Ishikawa (cell line): ENCODE measurements at regions not wholly inside any gene's neighbourhood (a gene's known extent, or its start where the extent isn't known, plus 50 kb on each side); places are given as distances from the start of the nearest gene placed in this dataset.

Source experiments
- CEBPB ChIP-seq: IDR thresholded peaks from 2 replicates; pipeline ENCODE4 v1.6.1; 2012
- CREB1 ChIP-seq: IDR thresholded peaks from 2 replicates; pipeline ENCODE4 v1.6.1; 2012; ENCODE audit warnings: low read depth
- EGR1 ChIP-seq: IDR thresholded peaks from 2 replicates; pipeline ENCODE4 v1.6.1; 2012
- EP300 ChIP-seq: IDR thresholded peaks from 2 replicates; pipeline ENCODE4 v1.6.1; 2012; ENCODE audit warnings: borderline replicate concordance
- FOXM1 ChIP-seq: IDR thresholded peaks from 2 replicates; pipeline ENCODE4 v1.6.1; 2012; ENCODE audit warnings: low read depth, borderline replicate concordance
- MAX ChIP-seq: IDR thresholded peaks from 2 replicates; pipeline ENCODE4 v1.6.1; 2012
- RAD21 ChIP-seq: IDR thresholded peaks from 2 replicates; pipeline ENCODE4 v1.6.1; 2012; ENCODE audit warnings: low read depth
- TAF1 ChIP-seq: IDR thresholded peaks from 2 replicates; pipeline ENCODE4 v1.6.1; 2012; ENCODE audit warnings: low read depth, mild to moderate bottlenecking
- YY1 ChIP-seq: IDR thresholded peaks from 2 replicates; pipeline ENCODE4 v1.6.1; 2012; ENCODE audit warnings: low read depth
- ZBTB7A ChIP-seq: IDR thresholded peaks from 2 replicates; pipeline ENCODE4 v1.6.1; 2012; ENCODE audit warnings: low read depth
- TF ChIP-seq, protein P1 (sequence below): IDR thresholded peaks from 2 replicates; pipeline ENCODE4 v1.6.1; 2012; ENCODE audit warnings: low read depth, mild to moderate bottlenecking
- TF ChIP-seq, protein P2 (sequence below): IDR thresholded peaks from 2 replicates; pipeline ENCODE4 v1.6.1; 2012

- no peak for TF ChIP-seq EP300
- TF ChIP-seq CEBPB, result no peak
- no peak for TF ChIP-seq FOXM1
- TF ChIP-seq, protein P1, sequence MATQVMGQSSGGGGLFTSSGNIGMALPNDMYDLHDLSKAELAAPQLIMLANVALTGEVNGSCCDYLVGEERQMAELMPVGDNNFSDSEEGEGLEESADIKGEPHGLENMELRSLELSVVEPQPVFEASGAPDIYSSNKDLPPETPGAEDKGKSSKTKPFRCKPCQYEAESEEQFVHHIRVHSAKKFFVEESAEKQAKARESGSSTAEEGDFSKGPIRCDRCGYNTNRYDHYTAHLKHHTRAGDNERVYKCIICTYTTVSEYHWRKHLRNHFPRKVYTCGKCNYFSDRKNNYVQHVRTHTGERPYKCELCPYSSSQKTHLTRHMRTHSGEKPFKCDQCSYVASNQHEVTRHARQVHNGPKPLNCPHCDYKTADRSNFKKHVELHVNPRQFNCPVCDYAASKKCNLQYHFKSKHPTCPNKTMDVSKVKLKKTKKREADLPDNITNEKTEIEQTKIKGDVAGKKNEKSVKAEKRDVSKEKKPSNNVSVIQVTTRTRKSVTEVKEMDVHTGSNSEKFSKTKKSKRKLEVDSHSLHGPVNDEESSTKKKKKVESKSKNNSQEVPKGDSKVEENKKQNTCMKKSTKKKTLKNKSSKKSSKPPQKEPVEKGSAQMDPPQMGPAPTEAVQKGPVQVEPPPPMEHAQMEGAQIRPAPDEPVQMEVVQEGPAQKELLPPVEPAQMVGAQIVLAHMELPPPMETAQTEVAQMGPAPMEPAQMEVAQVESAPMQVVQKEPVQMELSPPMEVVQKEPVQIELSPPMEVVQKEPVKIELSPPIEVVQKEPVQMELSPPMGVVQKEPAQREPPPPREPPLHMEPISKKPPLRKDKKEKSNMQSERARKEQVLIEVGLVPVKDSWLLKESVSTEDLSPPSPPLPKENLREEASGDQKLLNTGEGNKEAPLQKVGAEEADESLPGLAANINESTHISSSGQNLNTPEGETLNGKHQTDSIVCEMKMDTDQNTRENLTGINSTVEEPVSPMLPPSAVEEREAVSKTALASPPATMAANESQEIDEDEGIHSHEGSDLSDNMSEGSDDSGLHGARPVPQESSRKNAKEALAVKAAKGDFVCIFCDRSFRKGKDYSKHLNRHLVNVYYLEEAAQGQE, result no peak
- TF ChIP-seq RAD21, result no peak
- TF ChIP-seq MAX, result no peak
- TF ChIP-seq EGR1, result no peak
- no peak for TF ChIP-seq CREB1
- TF ChIP-seq YY1, result no peak
- no peak for TF ChIP-seq ZBTB7A
- TF ChIP-seq, protein P2, sequence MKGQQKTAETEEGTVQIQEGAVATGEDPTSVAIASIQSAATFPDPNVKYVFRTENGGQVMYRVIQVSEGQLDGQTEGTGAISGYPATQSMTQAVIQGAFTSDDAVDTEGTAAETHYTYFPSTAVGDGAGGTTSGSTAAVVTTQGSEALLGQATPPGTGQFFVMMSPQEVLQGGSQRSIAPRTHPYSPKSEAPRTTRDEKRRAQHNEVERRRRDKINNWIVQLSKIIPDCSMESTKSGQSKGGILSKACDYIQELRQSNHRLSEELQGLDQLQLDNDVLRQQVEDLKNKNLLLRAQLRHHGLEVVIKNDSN, result no peak
- no peak for TF ChIP-seq TAF1
These were observed 190.4 kb upstream of the SOX11 start for GRCh38 chr2:5501807-5502206.
